ENCODE measurements at regions not wholly inside any gene's neighbourhood (a gene's known extent, or its start where the extent isn't known, plus 50 kb on each side); places are given as distances from the start of the nearest gene placed in this dataset.

DNA sequence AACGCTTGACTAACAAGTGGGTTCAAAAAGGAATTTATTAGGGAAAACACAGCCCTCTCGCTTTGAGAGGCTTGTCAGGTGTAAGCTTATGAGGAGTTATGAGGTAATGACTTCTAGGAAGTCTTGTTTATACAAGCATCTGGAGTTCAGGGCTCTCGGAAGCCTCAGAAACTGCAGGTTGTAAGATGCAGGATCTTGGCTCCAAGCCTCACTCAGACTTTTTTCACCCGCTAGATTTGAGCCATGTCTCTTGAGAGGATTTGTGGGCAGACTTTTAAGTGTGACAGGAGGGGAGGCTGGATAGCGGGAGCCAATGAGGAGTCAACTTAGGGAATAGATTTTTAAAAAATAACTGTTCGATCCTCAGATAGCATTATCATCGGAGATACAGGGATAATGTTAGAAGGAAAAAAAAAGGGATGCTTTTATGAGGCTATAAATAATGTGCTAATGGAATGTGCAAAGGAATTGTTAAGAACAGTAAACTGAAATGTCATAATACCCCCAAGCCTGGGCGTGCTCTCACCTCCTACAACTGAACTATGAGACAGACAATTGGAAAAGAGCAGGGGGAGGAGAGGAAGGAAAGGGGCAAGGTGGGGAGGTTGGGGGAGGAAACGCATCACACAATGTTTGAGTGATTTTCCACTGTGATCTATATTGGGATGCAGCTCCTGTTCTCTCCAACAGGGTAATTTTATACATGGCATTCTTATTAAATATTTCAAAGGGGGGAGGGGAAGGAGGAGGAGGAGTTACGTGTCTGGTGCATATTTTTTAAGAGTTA is 107.4 kb upstream of the ESRRG start:
- Mint-ChIP-seq H3K27me3 (no peaks in the 10 kb centered on the region), H3K9me3 (peaks cover under 1 to 18% (median 3%) of the 10 kb centered on the region in 5 donors), H3K36me3 (no peaks in the 10 kb centered on the region), H3K4me3 (no peak overlapping the region), H3K27ac (no peak overlapping the region), H3K4me1 (no peaks in the 10 kb centered on the region)
- CTCF ChIA-PET = no interaction called here
- Histone ChIP-seq H3K4me3 (ENCODE audit: low read length) (no peak overlapping the region), H3K27me3 (ENCODE audit: insufficient read depth, low read length, poor library complexity, severe bottlenecking) (no peaks in the 10 kb centered on the region), H3K27ac (ENCODE audit: low read depth, low read length) (no peak overlapping the region), H3K4me1 (ENCODE audit: insufficient read depth, low read length) (no peaks in the 10 kb centered on the region), H3K36me3 (ENCODE audit: insufficient read depth, low read length) (no peaks in the 10 kb centered on the region), H3K9me3 (ENCODE audit: low read length) (no peaks in the 10 kb centered on the region)
- DNase-seq = no peak
- POLR2A ChIA-PET = no interaction called here

GRCh38 chr1:216827251-216827650 is 104.0 kb upstream of the ESRRG start:
- no peak overlapping the region for H3K27ac Mint-ChIP-seq
- H3K4me1 Mint-ChIP-seq = no peaks in the 10 kb centered on the region
- no peaks in the 10 kb centered on the region for H3K27me3 ChIP-seq (ENCODE audit: insufficient read depth, low read length, poor library complexity, severe bottlenecking)
- no peaks in the 10 kb centered on the region for H3K9me3 ChIP-seq (ENCODE audit: low read length)
- H3K27ac ChIP-seq (ENCODE audit: low read depth, low read length) = no peak overlapping the region
- no peak overlapping the region for H3K4me3 ChIP-seq (ENCODE audit: low read length)
- ChIA-PET CTCF (no interaction called here), POLR2A (no interaction called here)
- no peaks in the 10 kb centered on the region for H3K36me3 Mint-ChIP-seq
- no peaks in the 10 kb centered on the region for H3K4me1 ChIP-seq (ENCODE audit: insufficient read depth, low read length)
- peaks cover 0 to 13% (median 3%) of the 10 kb centered on the region in 5 donors for H3K9me3 Mint-ChIP-seq
- no peaks in the 10 kb centered on the region for H3K36me3 ChIP-seq (ENCODE audit: insufficient read depth, low read length)
- no peaks in the 10 kb centered on the region for H3K27me3 Mint-ChIP-seq
- H3K4me3 Mint-ChIP-seq = no peak overlapping the region
- DNase-seq = no peak

- Mint-ChIP-seq H3K9me3 (peaks cover 0 to 17% (median 4%) of the 10 kb centered on the region in 5 donors), H3K36me3 (no peaks in the 10 kb centered on the region), H3K4me3 (no peak overlapping the region), H3K4me1 (no peaks in the 10 kb centered on the region), H3K27me3 (no peaks in the 10 kb centered on the region), H3K27ac (no peak overlapping the region)
- ChIA-PET CTCF (no interaction called here), POLR2A (no interaction called here)
- Histone ChIP-seq H3K27ac (ENCODE audit: low read depth, low read length) (no peak overlapping the region), H3K9me3 (ENCODE audit: low read length) (no peaks in the 10 kb centered on the region), H3K4me3 (ENCODE audit: low read length) (no peak overlapping the region), H3K4me1 (ENCODE audit: insufficient read depth, low read length) (no peaks in the 10 kb centered on the region), H3K27me3 (ENCODE audit: insufficient read depth, low read length, poor library complexity, severe bottlenecking) (no peaks in the 10 kb centered on the region), H3K36me3 (ENCODE audit: insufficient read depth, low read length) (no peaks in the 10 kb centered on the region)
- DNase-seq = no peak
These were observed 103.4 kb upstream of the ESRRG start for GRCh38 chr1:216826646-216827045.

DNA sequence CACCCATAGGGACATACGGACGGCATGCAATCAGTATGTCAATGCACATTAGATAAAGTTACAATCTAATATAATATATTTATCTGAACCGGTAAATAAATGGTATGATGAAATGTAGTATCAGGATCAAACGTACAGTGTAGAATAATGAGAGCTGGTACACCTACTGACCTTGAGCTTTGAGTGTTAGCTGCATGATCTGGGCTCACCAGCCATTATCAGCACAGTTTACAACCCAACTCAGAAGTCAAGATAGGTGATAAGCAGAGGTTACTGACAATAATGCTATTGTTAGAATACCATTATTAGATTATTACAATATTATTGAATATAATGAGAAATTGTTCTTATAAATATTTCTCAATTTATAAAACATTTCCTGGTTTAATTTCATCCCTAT is 103.0 kb upstream of the ESRRG start:
- Histone ChIP-seq H3K4me3 (ENCODE audit: low read length) (no peak overlapping the region), H3K9me3 (ENCODE audit: low read length) (no peaks in the 10 kb centered on the region), H3K27ac (ENCODE audit: low read depth, low read length) (no peak overlapping the region), H3K4me1 (ENCODE audit: insufficient read depth, low read length) (no peaks in the 10 kb centered on the region), H3K27me3 (ENCODE audit: insufficient read depth, low read length, poor library complexity, severe bottlenecking) (no peaks in the 10 kb centered on the region), H3K36me3 (ENCODE audit: insufficient read depth, low read length) (no peaks in the 10 kb centered on the region)
- Mint-ChIP-seq H3K9me3 (peaks cover 0 to 17% (median 3%) of the 10 kb centered on the region in 5 donors), H3K4me3 (no peak overlapping the region), H3K4me1 (no peaks in the 10 kb centered on the region), H3K36me3 (no peaks in the 10 kb centered on the region), H3K27ac (no peak overlapping the region), H3K27me3 (no peaks in the 10 kb centered on the region)
- DNase-seq = no peak
- ChIA-PET CTCF (no interaction called here), POLR2A (no interaction called here)

GRCh38 chr1:216825557-216825956 is 102.3 kb upstream of the ESRRG start:
- no peaks in the 10 kb centered on the region for H3K36me3 ChIP-seq (ENCODE audit: insufficient read depth, low read length)
- no peaks in the 10 kb centered on the region for H3K27me3 ChIP-seq (ENCODE audit: insufficient read depth, low read length, poor library complexity, severe bottlenecking)
- Mint-ChIP-seq H3K27me3 (no peaks in the 10 kb centered on the region), H3K27ac (no peak overlapping the region), H3K36me3 (no peaks in the 10 kb centered on the region), H3K4me3 (no peak overlapping the region), H3K9me3 (peaks cover 0 to 15% (median 3%) of the 10 kb centered on the region in 5 donors), H3K4me1 (no peaks in the 10 kb centered on the region)
- no peaks in the 10 kb centered on the region for H3K9me3 ChIP-seq (ENCODE audit: low read length)
- H3K4me1 ChIP-seq (ENCODE audit: insufficient read depth, low read length) = no peaks in the 10 kb centered on the region
- H3K4me3 ChIP-seq (ENCODE audit: low read length) = no peak overlapping the region
- DNase-seq = no peak
- CTCF ChIA-PET = no interaction called here
- POLR2A ChIA-PET = no interaction called here
- no peak overlapping the region for H3K27ac ChIP-seq (ENCODE audit: low read depth, low read length)

GRCh38 chr1:216824511-216824910 is 101.3 kb upstream of the ESRRG start:
- Histone ChIP-seq H3K4me3 (ENCODE audit: low read length) (no peak overlapping the region), H3K27me3 (ENCODE audit: insufficient read depth, low read length, poor library complexity, severe bottlenecking) (no peaks in the 10 kb centered on the region), H3K4me1 (ENCODE audit: insufficient read depth, low read length) (no peaks in the 10 kb centered on the region), H3K27ac (ENCODE audit: low read depth, low read length) (no peak overlapping the region), H3K36me3 (ENCODE audit: insufficient read depth, low read length) (no peaks in the 10 kb centered on the region), H3K9me3 (ENCODE audit: low read length) (no peaks in the 10 kb centered on the region)
- Mint-ChIP-seq H3K27ac (no peak overlapping the region), H3K4me3 (no peak overlapping the region), H3K9me3 (peaks cover 2 to 12% (median 3%) of the 10 kb centered on the region in 5 donors), H3K27me3 (no peaks in the 10 kb centered on the region), H3K36me3 (no peaks in the 10 kb centered on the region), H3K4me1 (no peaks in the 10 kb centered on the region)
- no peak for DNase-seq
- ChIA-PET CTCF (no interaction called here), POLR2A (no interaction called here)

DNA sequence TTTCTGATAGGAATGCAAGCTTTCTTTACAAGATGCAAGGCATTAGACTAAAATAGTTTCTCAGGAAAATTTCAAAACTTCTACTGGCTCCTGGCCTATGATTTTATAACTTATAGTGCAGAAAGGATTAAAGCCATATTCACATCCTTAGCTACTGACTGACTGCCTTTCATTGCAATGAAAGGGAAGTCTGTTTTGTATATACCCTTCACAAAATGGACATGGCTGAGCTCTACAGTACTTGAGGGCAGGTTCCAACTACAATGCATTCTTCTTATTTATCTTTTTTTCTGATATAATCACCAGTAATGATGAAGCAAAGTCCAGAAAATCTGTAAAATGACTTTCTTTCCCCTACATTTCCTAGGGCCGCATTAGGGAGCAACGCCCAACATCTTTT is 100.5 kb upstream of the ESRRG start:
- no peaks in the 10 kb centered on the region for H3K27me3 ChIP-seq (ENCODE audit: insufficient read depth, low read length, poor library complexity, severe bottlenecking)
- H3K27ac ChIP-seq (ENCODE audit: low read depth, low read length) = no peak overlapping the region
- Mint-ChIP-seq H3K4me1 (no peaks in the 10 kb centered on the region), H3K27ac (no peak overlapping the region), H3K36me3 (no peaks in the 10 kb centered on the region), H3K27me3 (no peaks in the 10 kb centered on the region), H3K9me3 (peaks cover 2 to 13% (median 3%) of the 10 kb centered on the region in 5 donors), H3K4me3 (no peak overlapping the region)
- POLR2A ChIA-PET = no interaction called here
- CTCF ChIA-PET = no interaction called here
- H3K4me1 ChIP-seq (ENCODE audit: insufficient read depth, low read length) = no peaks in the 10 kb centered on the region
- H3K36me3 ChIP-seq (ENCODE audit: insufficient read depth, low read length) = no peaks in the 10 kb centered on the region
- no peaks in the 10 kb centered on the region for H3K9me3 ChIP-seq (ENCODE audit: low read length)
- no peak overlapping the region for H3K4me3 ChIP-seq (ENCODE audit: low read length)
- DNase-seq = no peak

GRCh38 chr1:216822480-216822879 is 99.3 kb upstream of the ESRRG start:
- no peak for DNase-seq
- H3K27ac Mint-ChIP-seq = no peak overlapping the region
- no peaks in the 10 kb centered on the region for H3K4me1 Mint-ChIP-seq
- H3K36me3 Mint-ChIP-seq = no peaks in the 10 kb centered on the region
- ChIA-PET POLR2A (no interaction called here), CTCF (no interaction called here)
- Histone ChIP-seq H3K4me1 (ENCODE audit: insufficient read depth, low read length) (no peaks in the 10 kb centered on the region), H3K9me3 (ENCODE audit: low read length) (no peaks in the 10 kb centered on the region), H3K36me3 (ENCODE audit: insufficient read depth, low read length) (no peaks in the 10 kb centered on the region), H3K4me3 (ENCODE audit: low read length) (no peak overlapping the region), H3K27ac (ENCODE audit: low read depth, low read length) (no peak overlapping the region), H3K27me3 (ENCODE audit: insufficient read depth, low read length, poor library complexity, severe bottlenecking) (no peaks in the 10 kb centered on the region)
- peaks cover 2 to 11% (median 3%) of the 10 kb centered on the region in 5 donors for H3K9me3 Mint-ChIP-seq
- no peaks in the 10 kb centered on the region for H3K27me3 Mint-ChIP-seq
- no peak overlapping the region for H3K4me3 Mint-ChIP-seq
